ENCODE measurements at regions not wholly inside any gene's neighbourhood (a gene's known extent, or its start where the extent isn't known, plus 50 kb on each side); places are given as distances from the start of the nearest gene placed in this dataset.

GRCh38 chr3:162302983-162303624 lies 806.5 kb downstream of the OTOL1 start:
- BruUV-seq (replicated peaks): no TSS peak
- ChIA-PET POLR2A (no interaction called here), CTCF (ENCODE audit: unreplicated experiment) (no interaction called here)
- Histone ChIP-seq H2AFZ (ENCODE audit: low read length) (no peak overlapping the region), H4K20me1 (ENCODE audit: insufficient read depth, low read length) (no peaks in the 10 kb centered on the region), H3K9me3 (ENCODE audit: low read length) (no peaks in the 10 kb centered on the region), H3K4me1 (ENCODE audit: insufficient read depth, low read length, poor library complexity, severe bottlenecking) (no peaks in the 10 kb centered on the region), H3K9me2 (ENCODE audit: insufficient read depth, low read length) (no peaks in the 10 kb centered on the region), H3K27ac (ENCODE audit: low read depth, low read length, poor library complexity, severe bottlenecking) (no peak overlapping the region), H3K4me2 (ENCODE audit: low read length) (no peak overlapping the region), H3K79me2 (ENCODE audit: insufficient read depth, low read depth, low read length) (no peaks in the 10 kb centered on the region), H3K4me3 (ENCODE audit: low read depth, low read length, poor library complexity, severe bottlenecking) (no peak overlapping the region), H3K36me3 (ENCODE audit: insufficient read depth, low read length) (no peaks in the 10 kb centered on the region)
- no peak for DNase-seq (ENCODE audit: low spot score)
- intact Hi-C loops (cut with micrococcal nuclease; ENCODE audit: unreplicated experiment): no loop called here
- TF ChIP-seq EZH2phosphoT487 (IDR thresholded peaks at IDR 0.05; ENCODE audit: borderline replicate concordance, low read depth, low read length): no peak
- TF ChIP-seq, protein P1, sequence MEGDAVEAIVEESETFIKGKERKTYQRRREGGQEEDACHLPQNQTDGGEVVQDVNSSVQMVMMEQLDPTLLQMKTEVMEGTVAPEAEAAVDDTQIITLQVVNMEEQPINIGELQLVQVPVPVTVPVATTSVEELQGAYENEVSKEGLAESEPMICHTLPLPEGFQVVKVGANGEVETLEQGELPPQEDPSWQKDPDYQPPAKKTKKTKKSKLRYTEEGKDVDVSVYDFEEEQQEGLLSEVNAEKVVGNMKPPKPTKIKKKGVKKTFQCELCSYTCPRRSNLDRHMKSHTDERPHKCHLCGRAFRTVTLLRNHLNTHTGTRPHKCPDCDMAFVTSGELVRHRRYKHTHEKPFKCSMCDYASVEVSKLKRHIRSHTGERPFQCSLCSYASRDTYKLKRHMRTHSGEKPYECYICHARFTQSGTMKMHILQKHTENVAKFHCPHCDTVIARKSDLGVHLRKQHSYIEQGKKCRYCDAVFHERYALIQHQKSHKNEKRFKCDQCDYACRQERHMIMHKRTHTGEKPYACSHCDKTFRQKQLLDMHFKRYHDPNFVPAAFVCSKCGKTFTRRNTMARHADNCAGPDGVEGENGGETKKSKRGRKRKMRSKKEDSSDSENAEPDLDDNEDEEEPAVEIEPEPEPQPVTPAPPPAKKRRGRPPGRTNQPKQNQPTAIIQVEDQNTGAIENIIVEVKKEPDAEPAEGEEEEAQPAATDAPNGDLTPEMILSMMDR (conservative IDR thresholded peaks at IDR 0.05; ENCODE audit: low read length): no peak

- no peaks in the 10 kb centered on the region for H3K9me2 ChIP-seq (ENCODE audit: insufficient read depth, low read length)
- POLR2A ChIA-PET: no interaction called here
- H4K20me1 ChIP-seq (ENCODE audit: insufficient read depth, low read length): no peaks in the 10 kb centered on the region
- no peaks in the 10 kb centered on the region for H3K4me1 ChIP-seq (ENCODE audit: insufficient read depth, low read length, poor library complexity, severe bottlenecking)
- no TSS peak for BruUV-seq (replicated peaks)
- no peaks in the 10 kb centered on the region for H3K9me3 ChIP-seq (ENCODE audit: low read length)
- no peaks in the 10 kb centered on the region for H3K79me2 ChIP-seq (ENCODE audit: insufficient read depth, low read depth, low read length)
- no peak overlapping the region for H2AFZ ChIP-seq (ENCODE audit: low read length)
- intact Hi-C loops (cut with micrococcal nuclease; ENCODE audit: unreplicated experiment): no loop called here
- TF ChIP-seq, protein P1 (conservative IDR thresholded peaks at IDR 0.05; ENCODE audit: low read length): no peak
- TF ChIP-seq EZH2phosphoT487 (IDR thresholded peaks at IDR 0.05; ENCODE audit: borderline replicate concordance, low read depth, low read length): no peak
- CTCF ChIA-PET (ENCODE audit: unreplicated experiment): no interaction called here
- H3K4me3 ChIP-seq (ENCODE audit: low read depth, low read length, poor library complexity, severe bottlenecking): no peak overlapping the region
- no peak for DNase-seq (ENCODE audit: low spot score)
- H3K27ac ChIP-seq (ENCODE audit: low read depth, low read length, poor library complexity, severe bottlenecking): no peak overlapping the region
- H3K4me2 ChIP-seq (ENCODE audit: low read length): no peak overlapping the region
- no peaks in the 10 kb centered on the region for H3K36me3 ChIP-seq (ENCODE audit: insufficient read depth, low read length)
Measured at GRCh38 chr3:162317046-162317445, 820.4 kb downstream of the OTOL1 start.

GRCh38 chr3:162328649-162329048 lies 832.0 kb downstream of the OTOL1 start:
- H2AFZ ChIP-seq (ENCODE audit: low read length): no peak overlapping the region
- POLR2A ChIA-PET: no interaction called here
- H3K9me3 ChIP-seq (ENCODE audit: low read length): no peaks in the 10 kb centered on the region
- intact Hi-C loops (cut with micrococcal nuclease; ENCODE audit: unreplicated experiment): no loop called here
- no peak overlapping the region for H3K4me3 ChIP-seq (ENCODE audit: low read depth, low read length, poor library complexity, severe bottlenecking)
- no TSS peak for BruUV-seq (replicated peaks)
- H4K20me1 ChIP-seq (ENCODE audit: insufficient read depth, low read length): no peaks in the 10 kb centered on the region
- H3K36me3 ChIP-seq (ENCODE audit: insufficient read depth, low read length): no peaks in the 10 kb centered on the region
- no peaks in the 10 kb centered on the region for H3K79me2 ChIP-seq (ENCODE audit: insufficient read depth, low read depth, low read length)
- CTCF ChIA-PET (ENCODE audit: unreplicated experiment): no interaction called here
- H3K9me2 ChIP-seq (ENCODE audit: insufficient read depth, low read length): no peaks in the 10 kb centered on the region
- DNase-seq (ENCODE audit: low spot score): no peak
- no peak overlapping the region for H3K27ac ChIP-seq (ENCODE audit: low read depth, low read length, poor library complexity, severe bottlenecking)
- H3K4me1 ChIP-seq (ENCODE audit: insufficient read depth, low read length, poor library complexity, severe bottlenecking): no peaks in the 10 kb centered on the region
- H3K4me2 ChIP-seq (ENCODE audit: low read length): no peak overlapping the region
- TF ChIP-seq, protein P1 (conservative IDR thresholded peaks at IDR 0.05; ENCODE audit: low read length): no peak
- TF ChIP-seq EZH2phosphoT487 (IDR thresholded peaks at IDR 0.05; ENCODE audit: borderline replicate concordance, low read depth, low read length): no peak

Data from OCI-LY7 (cell line).